ENCODE measurements at regions not wholly inside any gene's neighbourhood (a gene's known extent, or its start where the extent isn't known, plus 50 kb on each side); places are given as distances from the start of the nearest gene placed in this dataset.
"Not testable (repeated sequence)": the region's sequence is repeated elsewhere in the genome, so short reads cannot be mapped to it uniquely, and the experiment has no call there.

DNA sequence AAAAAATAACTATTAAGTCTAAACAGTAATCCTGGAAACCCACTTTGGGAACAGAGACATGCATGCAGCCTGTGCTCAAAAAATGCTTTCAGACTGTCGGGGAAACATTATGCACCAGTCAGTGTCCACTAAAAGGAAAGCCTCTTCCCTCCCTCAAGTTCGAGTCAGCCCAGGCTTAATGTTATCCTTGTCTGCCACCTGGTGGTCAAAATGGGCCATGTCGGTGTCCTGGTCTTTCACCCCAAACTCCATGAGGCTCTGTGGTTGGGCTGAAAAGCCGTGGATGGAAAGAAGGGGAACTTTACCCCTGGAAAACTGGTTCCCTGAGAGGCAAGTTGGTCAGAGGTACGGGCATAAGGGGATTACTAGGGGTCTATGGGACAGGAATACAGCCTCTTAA lies 88.4 kb upstream of the ZNF492 start:
- Histone ChIP-seq H3K27ac (ENCODE audit: low read depth, low read length) (no peak overlapping the region), H3K9me3 (ENCODE audit: insufficient read depth, low read depth, low read length) (peaks cover 89% of the 10 kb centered on the region), H3K4me3 (ENCODE audit: low read length) (no peak overlapping the region), H3K9ac (ENCODE audit: low read depth, low read length) (no peak overlapping the region), H3K27me3 (ENCODE audit: insufficient read depth, low read length) (no peaks in the 10 kb centered on the region), H3K36me3 (ENCODE audit: insufficient read depth, low read length) (no peaks in the 10 kb centered on the region), H3K4me1 (ENCODE audit: insufficient read depth, low read length) (no peaks in the 10 kb centered on the region)
- WGBS: 72% methylated on average over 5 of the region's 5 CpGs

- Histone ChIP-seq H3K9me3 (ENCODE audit: insufficient read depth, low read depth, low read length) (peaks cover 95% of the 10 kb centered on the region), H3K4me1 (ENCODE audit: insufficient read depth, low read length) (no peaks in the 10 kb centered on the region), H3K27ac (ENCODE audit: low read depth, low read length) (no peak overlapping the region), H3K4me3 (ENCODE audit: low read length) (no peak overlapping the region), H3K9ac (ENCODE audit: low read depth, low read length) (no peak overlapping the region), H3K27me3 (ENCODE audit: insufficient read depth, low read length) (no peaks in the 10 kb centered on the region), H3K36me3 (ENCODE audit: insufficient read depth, low read length) (no peaks in the 10 kb centered on the region)
- 87% methylated on average over 5 of the region's 5 CpGs for WGBS
Observed at GRCh38 chr19:22533761-22534160, 100.4 kb upstream of the ZNF492 start.

GRCh38 chr19:22532388-22533300 lies 101.5 kb upstream of the ZNF492 start:
- Histone ChIP-seq H3K9me3 (ENCODE audit: insufficient read depth, low read depth, low read length) (peaks cover 94% of the 10 kb centered on the region), H3K27me3 (ENCODE audit: insufficient read depth, low read length) (no peaks in the 10 kb centered on the region), H3K36me3 (ENCODE audit: insufficient read depth, low read length) (no peaks in the 10 kb centered on the region), H3K9ac (ENCODE audit: low read depth, low read length) (no peak overlapping the region), H3K4me3 (ENCODE audit: low read length) (no peak overlapping the region), H3K27ac (ENCODE audit: low read depth, low read length) (no peak overlapping the region), H3K4me1 (ENCODE audit: insufficient read depth, low read length) (no peaks in the 10 kb centered on the region)
- 88% methylated on average over 43 of the region's 43 CpGs for WGBS

DNA sequence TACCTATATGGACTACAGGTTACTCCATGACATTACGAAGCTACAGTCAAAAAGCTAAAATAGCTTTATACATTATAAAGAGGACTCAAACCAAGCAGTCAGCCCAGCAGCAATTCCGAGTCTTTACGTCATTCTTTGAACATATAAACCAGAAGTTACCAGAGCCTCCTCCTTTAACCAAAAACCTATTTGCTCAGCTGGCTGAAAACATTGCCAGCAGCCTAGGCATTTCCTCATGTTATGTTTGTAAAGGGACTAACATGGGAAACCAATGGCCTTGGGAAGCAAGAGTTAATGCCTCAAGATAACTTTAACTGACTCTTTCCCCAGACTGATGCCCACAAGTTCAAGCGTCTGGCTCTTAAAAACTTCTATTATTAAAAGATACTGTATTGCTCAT lies 104.1 kb upstream of the ZNF492 start:
- WGBS: 96% methylated on average over 3 of the region's 4 CpGs
- no peaks in the 10 kb centered on the region for H3K4me1 ChIP-seq (ENCODE audit: insufficient read depth, low read length)
- H3K4me3 ChIP-seq (ENCODE audit: low read length): no peak overlapping the region
- no peak overlapping the region for H3K9ac ChIP-seq (ENCODE audit: low read depth, low read length)
- no peaks in the 10 kb centered on the region for H3K36me3 ChIP-seq (ENCODE audit: insufficient read depth, low read length)
- no peaks in the 10 kb centered on the region for H3K27me3 ChIP-seq (ENCODE audit: insufficient read depth, low read length)
- H3K9me3 ChIP-seq (ENCODE audit: insufficient read depth, low read depth, low read length): peaks cover 93% of the 10 kb centered on the region
- H3K27ac ChIP-seq (ENCODE audit: low read depth, low read length): no peak overlapping the region

- H3K36me3 ChIP-seq (ENCODE audit: insufficient read depth, low read length): no peaks in the 10 kb centered on the region
- no peak overlapping the region for H3K9ac ChIP-seq (ENCODE audit: low read depth, low read length)
- H3K4me1 ChIP-seq (ENCODE audit: insufficient read depth, low read length): no peaks in the 10 kb centered on the region
- no peaks in the 10 kb centered on the region for H3K27me3 ChIP-seq (ENCODE audit: insufficient read depth, low read length)
- no peak overlapping the region for H3K27ac ChIP-seq (ENCODE audit: low read depth, low read length)
- 84% methylated on average over 7 of the region's 8 CpGs for WGBS
- peaks cover 97% of the 10 kb centered on the region for H3K9me3 ChIP-seq (ENCODE audit: insufficient read depth, low read depth, low read length)
- H3K4me3 ChIP-seq (ENCODE audit: low read length): no peak overlapping the region
Observed at GRCh38 chr19:22528956-22529355, 105.2 kb upstream of the ZNF492 start.

- peaks cover 97% of the 10 kb centered on the region for H3K9me3 ChIP-seq (ENCODE audit: insufficient read depth, low read depth, low read length)
- H3K4me3 ChIP-seq (ENCODE audit: low read length): no peak overlapping the region
- no peaks in the 10 kb centered on the region for H3K4me1 ChIP-seq (ENCODE audit: insufficient read depth, low read length)
- no peak overlapping the region for H3K27ac ChIP-seq (ENCODE audit: low read depth, low read length)
- 80% methylated on average over 11 of the region's 12 CpGs for WGBS
- no peak overlapping the region for H3K9ac ChIP-seq (ENCODE audit: low read depth, low read length)
- no peaks in the 10 kb centered on the region for H3K27me3 ChIP-seq (ENCODE audit: insufficient read depth, low read length)
- H3K36me3 ChIP-seq (ENCODE audit: insufficient read depth, low read length): no peaks in the 10 kb centered on the region
Observed at GRCh38 chr19:22527554-22527953, 105.4 kb upstream of the ZNF98 start.

- Histone ChIP-seq H3K9ac (ENCODE audit: low read depth, low read length) (no peak overlapping the region), H3K27me3 (ENCODE audit: insufficient read depth, low read length) (no peaks in the 10 kb centered on the region), H3K36me3 (ENCODE audit: insufficient read depth, low read length) (no peaks in the 10 kb centered on the region), H3K4me3 (ENCODE audit: low read length) (no peak overlapping the region), H3K27ac (ENCODE audit: low read depth, low read length) (no peak overlapping the region), H3K9me3 (ENCODE audit: insufficient read depth, low read depth, low read length) (peaks cover 98% of the 10 kb centered on the region), H3K4me1 (ENCODE audit: insufficient read depth, low read length) (no peaks in the 10 kb centered on the region)
- 50% methylated on average over 11 of the region's 11 CpGs for WGBS
Observed at GRCh38 chr19:22526661-22527272, 104.6 kb upstream of the ZNF98 start.

- Histone ChIP-seq H3K27me3 (ENCODE audit: insufficient read depth, low read length) (no peaks in the 10 kb centered on the region), H3K4me1 (ENCODE audit: insufficient read depth, low read length) (no peaks in the 10 kb centered on the region), H3K9me3 (ENCODE audit: insufficient read depth, low read depth, low read length) (peaks cover 77% of the 10 kb centered on the region), H3K4me3 (ENCODE audit: low read length) (no peak overlapping the region), H3K9ac (ENCODE audit: low read depth, low read length) (no peak overlapping the region), H3K36me3 (ENCODE audit: insufficient read depth, low read length) (no peaks in the 10 kb centered on the region), H3K27ac (ENCODE audit: low read depth, low read length) (no peak overlapping the region)
- WGBS: 80% methylated on average over 4 of the region's 4 CpGs
Observed at GRCh38 chr19:22523940-22524339, 101.8 kb upstream of the ZNF98 start.

- H3K4me3 ChIP-seq (ENCODE audit: low read length); H3K27me3 ChIP-seq (ENCODE audit: insufficient read depth, low read length); H3K36me3 ChIP-seq (ENCODE audit: insufficient read depth, low read length); H3K27ac ChIP-seq (ENCODE audit: low read depth, low read length); H3K4me1 ChIP-seq (ENCODE audit: insufficient read depth, low read length); H3K9ac ChIP-seq (ENCODE audit: low read depth, low read length): not testable (repeated sequence)
- H3K9me3 ChIP-seq (ENCODE audit: insufficient read depth, low read depth, low read length): peaks cover 73% of the 10 kb centered on the region
- 74% methylated on average over 13 of the region's 13 CpGs for WGBS
Observed at GRCh38 chr19:22519562-22519961, 97.4 kb upstream of the ZNF98 start.

DNA sequence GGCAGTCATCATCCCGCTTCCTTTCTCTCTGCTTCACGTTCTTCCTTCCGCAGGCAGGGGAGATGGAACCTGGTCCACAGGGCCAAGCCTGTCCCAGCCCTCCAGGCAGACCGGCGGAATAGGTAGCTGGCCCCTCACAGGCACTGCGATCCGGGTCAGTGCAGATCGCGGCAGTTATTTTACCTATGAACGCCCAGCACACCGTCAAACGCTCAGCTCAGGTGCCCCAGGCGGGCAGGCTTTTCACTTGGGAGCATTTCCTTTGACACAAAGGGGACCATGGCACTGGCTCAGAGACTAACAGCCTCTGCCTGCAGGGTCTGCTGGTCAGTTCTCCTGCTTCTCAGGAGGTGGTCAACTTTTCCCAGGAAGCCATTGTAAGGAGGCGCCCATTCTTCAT lies 97.0 kb upstream of the ZNF98 start:
- Histone ChIP-seq H3K9ac (ENCODE audit: low read depth, low read length) (no peak overlapping the region), H3K4me3 (ENCODE audit: low read length) (no peak overlapping the region), H3K4me1 (ENCODE audit: insufficient read depth, low read length) (no peaks in the 10 kb centered on the region), H3K27me3 (ENCODE audit: insufficient read depth, low read length) (no peaks in the 10 kb centered on the region), H3K27ac (ENCODE audit: low read depth, low read length) (no peak overlapping the region), H3K36me3 (ENCODE audit: insufficient read depth, low read length) (no peaks in the 10 kb centered on the region), H3K9me3 (ENCODE audit: insufficient read depth, low read depth, low read length) (peaks cover 73% of the 10 kb centered on the region)
- WGBS: 95% methylated on average over 14 of the region's 14 CpGs

DNA sequence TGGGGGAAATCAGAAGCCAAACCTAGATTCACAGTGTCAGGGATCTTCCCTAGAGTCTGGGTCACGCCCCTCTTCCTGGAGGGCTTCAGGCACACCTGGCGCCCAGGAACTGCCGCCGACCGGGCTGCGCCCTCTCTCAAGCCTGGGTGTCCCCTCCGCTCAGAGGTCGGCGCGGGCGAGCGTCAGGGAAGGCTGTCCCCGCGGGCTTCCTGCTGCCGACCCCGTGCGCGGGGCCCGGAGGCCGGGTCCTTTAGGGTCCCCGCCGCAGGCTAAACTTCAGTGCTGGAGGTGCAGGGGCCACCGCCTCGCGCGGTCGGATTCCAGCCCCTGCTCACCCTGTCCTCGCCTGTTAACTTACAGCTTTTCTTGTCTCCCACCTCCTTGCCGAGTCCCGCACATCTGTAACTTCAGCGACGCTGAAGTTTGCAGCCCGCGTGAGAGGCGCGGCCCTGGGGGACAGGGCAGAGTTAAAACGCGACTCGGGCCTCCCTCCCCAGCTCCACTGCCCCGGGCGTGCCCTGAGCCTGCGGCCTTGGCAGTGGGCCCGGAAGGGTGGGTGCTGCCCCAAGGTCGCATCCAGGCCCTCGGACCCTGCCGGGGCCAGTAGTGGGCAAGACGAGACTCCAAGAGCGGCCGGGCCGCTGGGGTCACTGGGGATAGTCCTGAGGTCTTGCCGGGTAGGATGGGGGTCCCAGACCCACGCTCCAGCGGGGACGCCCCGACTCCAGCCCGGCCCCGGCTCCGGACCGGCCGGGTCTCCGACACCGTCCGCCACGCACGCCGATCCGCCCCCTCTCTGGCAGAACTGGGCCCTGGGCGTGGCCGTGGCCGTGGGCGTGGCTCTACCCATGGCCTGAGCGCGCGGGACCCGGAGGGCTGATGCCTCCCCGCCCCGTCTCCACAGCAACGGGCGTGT lies 95.6 kb upstream of the ZNF98 start:
- H3K27ac ChIP-seq (ENCODE audit: low read depth, low read length): no peak overlapping the region
- no peak overlapping the region for H3K9ac ChIP-seq (ENCODE audit: low read depth, low read length)
- WGBS: 94% methylated on average over 79 of the region's 79 CpGs
- peaks cover 73% of the 10 kb centered on the region for H3K9me3 ChIP-seq (ENCODE audit: insufficient read depth, low read depth, low read length)
- H3K4me3 ChIP-seq (ENCODE audit: low read length): no peak overlapping the region
- H3K4me1 ChIP-seq (ENCODE audit: insufficient read depth, low read length): no peaks in the 10 kb centered on the region
- H3K27me3 ChIP-seq (ENCODE audit: insufficient read depth, low read length): no peaks in the 10 kb centered on the region
- H3K36me3 ChIP-seq (ENCODE audit: insufficient read depth, low read length): no peaks in the 10 kb centered on the region
